ENCODE measurements at regions not wholly inside any gene's neighbourhood (a gene's known extent, or its start where the extent isn't known, plus 50 kb on each side); places are given as distances from the start of the nearest gene placed in this dataset.

DNA sequence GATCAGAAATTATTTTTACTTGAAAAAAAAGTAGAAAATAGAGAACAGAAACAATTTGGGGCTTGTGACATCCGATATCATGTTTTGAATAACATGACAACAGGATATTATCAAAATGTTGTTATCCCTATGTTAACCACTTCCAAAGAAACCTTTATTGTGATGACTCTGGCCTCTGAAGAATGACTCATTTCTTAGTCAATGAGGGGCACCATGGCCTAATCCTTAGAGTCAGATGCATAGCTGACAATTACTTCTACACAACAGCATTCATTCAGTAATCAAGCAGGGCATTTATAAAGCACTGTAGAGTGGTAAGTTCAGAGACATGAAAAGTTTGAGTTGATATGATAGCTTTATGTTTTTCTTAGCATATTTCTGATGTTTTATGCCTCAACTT lies 703.0 kb downstream of the RNF144A start:
- TF ChIP-seq, protein P1, sequence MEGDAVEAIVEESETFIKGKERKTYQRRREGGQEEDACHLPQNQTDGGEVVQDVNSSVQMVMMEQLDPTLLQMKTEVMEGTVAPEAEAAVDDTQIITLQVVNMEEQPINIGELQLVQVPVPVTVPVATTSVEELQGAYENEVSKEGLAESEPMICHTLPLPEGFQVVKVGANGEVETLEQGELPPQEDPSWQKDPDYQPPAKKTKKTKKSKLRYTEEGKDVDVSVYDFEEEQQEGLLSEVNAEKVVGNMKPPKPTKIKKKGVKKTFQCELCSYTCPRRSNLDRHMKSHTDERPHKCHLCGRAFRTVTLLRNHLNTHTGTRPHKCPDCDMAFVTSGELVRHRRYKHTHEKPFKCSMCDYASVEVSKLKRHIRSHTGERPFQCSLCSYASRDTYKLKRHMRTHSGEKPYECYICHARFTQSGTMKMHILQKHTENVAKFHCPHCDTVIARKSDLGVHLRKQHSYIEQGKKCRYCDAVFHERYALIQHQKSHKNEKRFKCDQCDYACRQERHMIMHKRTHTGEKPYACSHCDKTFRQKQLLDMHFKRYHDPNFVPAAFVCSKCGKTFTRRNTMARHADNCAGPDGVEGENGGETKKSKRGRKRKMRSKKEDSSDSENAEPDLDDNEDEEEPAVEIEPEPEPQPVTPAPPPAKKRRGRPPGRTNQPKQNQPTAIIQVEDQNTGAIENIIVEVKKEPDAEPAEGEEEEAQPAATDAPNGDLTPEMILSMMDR (IDR thresholded peaks at IDR 0.05; ENCODE audit: partially characterized antibody, unreplicated experiment) = no peak
- Mint-ChIP-seq H3K4me1 (ENCODE audit: low read depth, unreplicated experiment) (peaks cover 11% of the 10 kb centered on the region), H3K27me3 (ENCODE audit: unreplicated experiment) (peaks cover 2% of the 10 kb centered on the region), H3K36me3 (ENCODE audit: unreplicated experiment) (no peaks in the 10 kb centered on the region), H3K27ac (ENCODE audit: unreplicated experiment) (no peak overlapping the region), H3K9me3 (ENCODE audit: unreplicated experiment) (peaks cover 1% of the 10 kb centered on the region), H3K4me3 (ENCODE audit: unreplicated experiment) (no peak overlapping the region)
- no peak for DNase-seq

DNA sequence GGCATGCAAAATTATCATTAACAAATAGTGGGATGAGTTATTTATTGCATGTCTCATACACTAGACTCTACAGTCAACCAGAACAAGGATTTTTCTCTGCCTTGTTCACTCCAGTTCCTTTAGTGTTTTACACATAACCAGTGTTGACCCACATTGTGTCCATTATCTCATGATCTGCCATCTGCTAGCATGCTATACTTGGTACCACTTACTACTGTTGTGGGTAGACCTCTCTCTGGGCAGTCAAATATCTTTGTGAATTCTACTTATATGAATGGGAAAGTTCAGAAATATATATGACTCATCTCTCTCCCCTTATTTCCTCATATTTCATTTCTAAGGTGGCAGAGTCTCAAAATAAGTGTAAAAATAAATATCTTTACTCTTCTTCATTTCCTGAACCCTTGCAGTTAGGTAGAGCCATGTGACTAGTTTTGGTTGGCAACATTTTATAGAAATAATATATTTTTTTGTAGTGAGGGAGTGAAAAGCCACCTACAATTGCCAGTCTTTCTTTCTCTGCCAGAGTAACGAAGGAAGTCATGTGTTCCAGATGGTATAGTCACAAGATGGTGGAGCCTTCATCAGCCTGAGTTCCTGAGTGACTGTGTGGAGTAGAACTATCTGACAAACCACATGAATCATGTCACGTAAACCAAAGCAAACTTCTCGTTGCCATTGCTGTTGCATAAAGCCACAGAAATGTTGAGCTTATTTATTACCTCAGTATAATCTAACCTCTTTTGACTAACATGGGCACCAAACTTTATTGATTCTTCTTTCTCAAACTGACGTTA lies 704.0 kb downstream of the RNF144A start:
- DNase-seq = no peak
- TF ChIP-seq, protein P1 (IDR thresholded peaks at IDR 0.05; ENCODE audit: partially characterized antibody, unreplicated experiment) = no peak
- Mint-ChIP-seq H3K27ac (ENCODE audit: unreplicated experiment) (no peak overlapping the region), H3K36me3 (ENCODE audit: unreplicated experiment) (no peaks in the 10 kb centered on the region), H3K9me3 (ENCODE audit: unreplicated experiment) (no peaks in the 10 kb centered on the region), H3K4me3 (ENCODE audit: unreplicated experiment) (no peak overlapping the region), H3K27me3 (ENCODE audit: unreplicated experiment) (peaks cover 2% of the 10 kb centered on the region), H3K4me1 (ENCODE audit: low read depth, unreplicated experiment) (peaks cover 11% of the 10 kb centered on the region)

DNA sequence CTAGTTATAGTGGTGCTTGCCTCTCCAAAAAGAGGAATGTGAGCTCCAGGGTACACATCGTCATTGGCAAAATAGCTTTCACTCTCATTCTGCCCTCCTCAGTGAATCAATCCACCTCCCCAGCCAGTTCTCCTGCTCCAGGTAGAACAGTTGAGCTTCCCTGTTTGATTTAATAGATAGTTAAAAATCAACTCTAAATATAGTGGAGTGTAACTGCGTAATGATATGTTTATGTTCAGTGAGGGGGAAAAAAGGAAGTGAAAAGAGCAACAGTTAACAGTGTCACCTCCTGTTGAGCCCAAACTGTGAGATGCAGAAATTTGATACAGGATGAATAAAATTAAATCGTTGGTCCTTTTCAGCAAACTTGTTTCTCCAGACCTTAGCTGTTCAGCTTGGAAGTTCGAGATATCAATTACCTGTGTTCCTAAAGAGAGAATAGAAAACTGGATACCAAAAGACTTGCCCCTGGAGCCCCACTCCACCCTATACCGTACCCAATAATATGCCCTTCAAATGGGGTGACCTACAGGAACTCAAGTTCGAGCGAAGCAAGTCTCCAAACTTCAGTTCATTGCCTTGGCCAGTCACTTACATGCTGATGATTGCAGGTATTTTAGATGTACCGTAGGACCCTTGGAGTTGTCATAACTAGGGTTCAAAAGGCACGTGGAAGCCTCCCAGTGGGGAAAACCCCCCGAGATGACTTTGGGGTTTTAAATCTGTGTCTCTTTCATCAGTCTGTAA lies 708.4 kb downstream of the RNF144A start:
- TF ChIP-seq, protein P1 (IDR thresholded peaks at IDR 0.05; ENCODE audit: partially characterized antibody, unreplicated experiment) = no peak
- Mint-ChIP-seq H3K36me3 (ENCODE audit: unreplicated experiment) (no peaks in the 10 kb centered on the region), H3K27me3 (ENCODE audit: unreplicated experiment) (peaks cover 2% of the 10 kb centered on the region), H3K4me3 (ENCODE audit: unreplicated experiment) (no peak overlapping the region), H3K27ac (ENCODE audit: unreplicated experiment) (no peak overlapping the region), H3K4me1 (ENCODE audit: low read depth, unreplicated experiment) (no peaks in the 10 kb centered on the region), H3K9me3 (ENCODE audit: unreplicated experiment) (no peaks in the 10 kb centered on the region)
- DNase-seq = no peak

DNA sequence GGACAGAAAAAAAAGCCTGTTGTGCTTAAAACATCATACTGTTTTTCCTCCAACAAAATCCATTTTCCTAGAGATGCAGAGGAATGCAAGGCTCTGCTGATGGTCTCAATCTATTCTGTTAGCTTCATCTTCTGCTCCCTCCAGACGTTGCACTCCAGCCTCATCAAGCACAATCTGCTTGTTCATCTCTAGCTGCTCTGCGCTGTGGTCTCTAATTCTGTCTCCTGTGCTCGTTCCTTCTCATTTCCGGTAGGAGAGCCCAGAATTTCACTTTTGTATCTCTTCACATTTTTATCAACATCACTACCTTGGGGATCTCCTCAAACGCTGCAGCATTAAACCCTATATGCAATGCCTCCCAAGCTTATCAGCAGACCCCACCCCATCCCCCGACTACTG lies 708.9 kb downstream of the RNF144A start:
- no peak overlapping the region for H3K4me3 Mint-ChIP-seq (ENCODE audit: unreplicated experiment)
- no peak for DNase-seq
- no peak overlapping the region for H3K27ac Mint-ChIP-seq (ENCODE audit: unreplicated experiment)
- H3K36me3 Mint-ChIP-seq (ENCODE audit: unreplicated experiment) = no peaks in the 10 kb centered on the region
- H3K9me3 Mint-ChIP-seq (ENCODE audit: unreplicated experiment) = no peaks in the 10 kb centered on the region
- TF ChIP-seq, protein P1 (IDR thresholded peaks at IDR 0.05; ENCODE audit: partially characterized antibody, unreplicated experiment) = no peak
- H3K27me3 Mint-ChIP-seq (ENCODE audit: unreplicated experiment) = peaks cover 2% of the 10 kb centered on the region
- H3K4me1 Mint-ChIP-seq (ENCODE audit: low read depth, unreplicated experiment) = no peaks in the 10 kb centered on the region

DNA sequence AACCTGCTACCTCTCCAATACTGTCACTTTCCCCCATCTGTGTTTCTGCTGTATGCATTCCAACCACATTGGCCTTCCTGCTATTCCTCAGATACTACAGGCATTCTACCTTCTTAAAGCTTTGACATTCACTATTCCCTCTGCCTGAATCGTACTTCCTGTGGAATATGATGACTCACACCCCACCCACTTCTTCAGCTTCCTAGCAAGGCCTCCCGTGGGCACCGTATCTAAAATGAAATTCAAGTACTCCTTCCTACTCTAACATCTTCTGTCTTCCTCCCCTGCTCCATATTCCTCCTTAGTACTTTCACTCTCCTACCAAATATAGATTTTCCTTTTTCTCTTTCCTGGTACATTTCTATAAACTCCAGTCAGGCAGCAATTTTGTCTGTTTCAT lies 710.4 kb downstream of the RNF144A start:
- no peak for DNase-seq
- Mint-ChIP-seq H3K4me1 (ENCODE audit: low read depth, unreplicated experiment) (no peaks in the 10 kb centered on the region), H3K36me3 (ENCODE audit: unreplicated experiment) (no peaks in the 10 kb centered on the region), H3K9me3 (ENCODE audit: unreplicated experiment) (peaks cover 3% of the 10 kb centered on the region), H3K4me3 (ENCODE audit: unreplicated experiment) (no peak overlapping the region), H3K27me3 (ENCODE audit: unreplicated experiment) (peaks cover 2% of the 10 kb centered on the region), H3K27ac (ENCODE audit: unreplicated experiment) (no peak overlapping the region)
- TF ChIP-seq, protein P1 (IDR thresholded peaks at IDR 0.05; ENCODE audit: partially characterized antibody, unreplicated experiment) = no peak
